Trophoblast cell (in vitro differentiated cells and primary cell): ENCODE measurements at regions not wholly inside any gene's neighbourhood (a gene's known extent, or its start where the extent isn't known, plus 50 kb on each side); places are given as distances from the start of the nearest gene placed in this dataset.
A peak's percentile ranks its signal among the peaks of the same experiment; 100 is the strongest.

Experiments used
- DNase-seq, 2 donors: peaks; one replicate each; pipeline ENCODE4 v3.0.0-alpha.2; 2016
- H2AFZ ChIP-seq: 2 replicates; pipeline ENCODE4 v1.6.1; 2013; ENCODE audit warnings: low read length, moderate library complexity, mild to moderate bottlenecking; ENCODE audit not compliant: insufficient read depth, poor library complexity
- H2AK5ac ChIP-seq: 2 replicates; pipeline ENCODE4 v1.6.1; 2013; ENCODE audit warnings: mild to moderate bottlenecking, low read length
- H2BK120ac ChIP-seq: 2 replicates; pipeline ENCODE4 v1.6.1; 2013; ENCODE audit warnings: low read length, mild to moderate bottlenecking, moderate library complexity; ENCODE audit not compliant: insufficient read depth, poor library complexity
- H2BK12ac ChIP-seq: 2 replicates; pipeline ENCODE4 v1.6.1; 2013; ENCODE audit warnings: mild to moderate bottlenecking, low read length, moderate library complexity
- H2BK5ac ChIP-seq: 2 replicates; pipeline ENCODE4 v1.6.1; 2013; ENCODE audit warnings: low read length, low read depth, moderate library complexity, mild to moderate bottlenecking; ENCODE audit not compliant: poor library complexity
- H3K14ac ChIP-seq: 2 replicates; pipeline ENCODE4 v1.6.1; 2013; ENCODE audit warnings: mild to moderate bottlenecking, low read length
- H3K18ac ChIP-seq: 2 replicates; pipeline ENCODE4 v1.6.1; 2013; ENCODE audit warnings: mild to moderate bottlenecking, low read length
- H3K23ac ChIP-seq: 2 replicates; pipeline ENCODE4 v1.6.1; 2013; ENCODE audit warnings: low read length
- H3K27ac ChIP-seq: 2 replicates; pipeline ENCODE4 v1.5.1; 2013; ENCODE audit warnings: low read depth, mild to moderate bottlenecking, inconsistent platforms, low read length, moderate library complexity
- H3K27me3 ChIP-seq: 2 replicates; pipeline ENCODE4 v1.6.1; 2013; ENCODE audit warnings: inconsistent platforms, mild to moderate bottlenecking, low read length, moderate library complexity; ENCODE audit not compliant: insufficient read depth
- H3K36me3 ChIP-seq, 2 experiments: 1 replicate in 1 of 2; 2 replicates in 1 of 2; pipeline ENCODE4 v1.6.1; 2013; ENCODE audit warnings: low read length in 2 of 2, mild to moderate bottlenecking in 2 of 2, moderate library complexity in 1 of 2; ENCODE audit not compliant: insufficient read depth in 2 of 2, control insufficient read depth in 1 of 2
- H3K4ac ChIP-seq: 2 replicates; pipeline ENCODE4 v1.6.1; 2013; ENCODE audit warnings: low read depth, mild to moderate bottlenecking, low read length, moderate library complexity
- H3K4me1 ChIP-seq, 2 experiments: 1 replicate in 1 of 2; 2 replicates in 1 of 2; pipeline ENCODE4 v1.6.1; 2013; ENCODE audit warnings: low read length in 2 of 2, mild to moderate bottlenecking in 2 of 2, moderate library complexity in 1 of 2; ENCODE audit not compliant: insufficient read depth in 2 of 2, control insufficient read depth in 1 of 2
- H3K4me2 ChIP-seq: 2 replicates; pipeline ENCODE4 v1.6.1; 2013; ENCODE audit warnings: inconsistent platforms, mild to moderate bottlenecking, low read length, moderate library complexity
- H3K4me3 ChIP-seq: 2 replicates; pipeline ENCODE4 v1.5.1; 2013; ENCODE audit warnings: mild to moderate bottlenecking, low read depth, low read length, inconsistent platforms
- H3K79me1 ChIP-seq: one replicate; pipeline ENCODE4 v1.6.1; 2013; ENCODE audit warnings: low read length
- H3K79me2 ChIP-seq: 2 replicates; pipeline ENCODE4 v1.6.1; 2013; ENCODE audit warnings: low read length, mild to moderate bottlenecking; ENCODE audit not compliant: control insufficient read depth, insufficient read depth, poor library complexity
- H3K9ac ChIP-seq: 2 replicates; pipeline ENCODE4 v1.6.1; 2013; ENCODE audit warnings: mild to moderate bottlenecking, low read length
- H3K9me3 ChIP-seq: 2 replicates; pipeline ENCODE4 v1.6.1; 2013; ENCODE audit warnings: low read depth, mild to moderate bottlenecking, control low read depth, inconsistent platforms, low read length; ENCODE audit not compliant: insufficient read depth
- H4K12ac ChIP-seq: 2 replicates; pipeline ENCODE4 v1.6.1; 2013; ENCODE audit warnings: low read depth, mild to moderate bottlenecking, low read length, moderate library complexity
- H4K8ac ChIP-seq: 2 replicates; pipeline ENCODE4 v1.6.1; 2013; ENCODE audit warnings: low read depth, mild to moderate bottlenecking, low read length, moderate library complexity
- H4K91ac ChIP-seq: one replicate; pipeline ENCODE4 v1.6.1; 2013; ENCODE audit warnings: low read depth, mild to moderate bottlenecking, low read length, moderate library complexity
- WGBS: extraction: QIAGEN DNeasy Blood & Tissue Kit; methylation state at CpG from one replicate; pipeline ENCODE4 v1.1.7; 2013; ENCODE audit warnings: missing lambda C conversion rate; ENCODE audit not compliant: insufficient read length, insufficient coverage; ENCODE audit errors: extremely low coverage; 5-methylcytosine and 5-hydroxymethylcytosine counted together

GRCh38 chr1:191320062-191320461, 838.2 kb upstream of the RGS18 start:
- H3K23ac ChIP-seq: no peak overlapping the region
- no CpG with 5 or more reads among the region's 2 CpGs for WGBS
- H2BK5ac ChIP-seq: no peak overlapping the region
- no peak overlapping the region for H3K27ac ChIP-seq
- no peaks in the 10 kb centered on the region for H3K27me3 ChIP-seq
- no peak overlapping the region for H4K8ac ChIP-seq
- no peaks in the 10 kb centered on the region for H3K79me2 ChIP-seq
- H2AFZ ChIP-seq: no peak overlapping the region
- H3K18ac ChIP-seq: no peak overlapping the region
- H2BK12ac ChIP-seq: no peak overlapping the region
- no peaks in the 10 kb centered on the region for H3K4me1 ChIP-seq
- DNase-seq: no peak
- no peak overlapping the region for H2AK5ac ChIP-seq
- H3K36me3 ChIP-seq: no peaks in the 10 kb centered on the region
- H3K9ac ChIP-seq: no peak overlapping the region
- no peak overlapping the region for H3K14ac ChIP-seq
- H2BK120ac ChIP-seq: no peak overlapping the region
- no peak overlapping the region for H4K12ac ChIP-seq
- no peaks in the 10 kb centered on the region for H3K9me3 ChIP-seq
- H4K91ac ChIP-seq: no peak overlapping the region
- no peak overlapping the region for H3K4ac ChIP-seq
- no peaks in the 10 kb centered on the region for H3K79me1 ChIP-seq
- no peak overlapping the region for H3K4me3 ChIP-seq
- no peak overlapping the region for H3K4me2 ChIP-seq

DNA sequence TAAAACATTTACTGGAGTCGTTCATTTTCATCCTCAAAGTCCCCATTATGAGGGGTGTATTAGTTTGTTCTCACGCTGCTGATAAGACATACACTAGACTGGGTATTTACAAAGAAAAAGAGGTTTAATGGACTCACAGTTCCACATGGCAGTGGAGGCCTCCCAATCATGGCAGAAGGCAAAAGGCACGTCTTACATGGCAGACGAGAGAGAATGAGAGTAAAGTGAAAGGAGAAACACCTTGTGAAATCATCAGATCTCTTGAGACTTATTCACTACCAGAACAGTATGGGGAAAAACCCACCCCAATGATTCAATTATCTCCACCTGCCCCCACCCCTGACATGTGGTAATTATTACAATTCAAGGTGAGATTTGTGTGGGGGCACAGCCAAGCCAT, 830.4 kb upstream of the RGS18 start:
- Histone ChIP-seq H4K91ac (no peak overlapping the region), H3K4me1 (no peaks in the 10 kb centered on the region), H2BK120ac (no peak overlapping the region), H2BK5ac (no peak overlapping the region), H3K79me1 (no peaks in the 10 kb centered on the region), H2AK5ac (no peak overlapping the region), H4K8ac (no peak overlapping the region), H3K4me2 (no peak overlapping the region), H3K9ac (no peak overlapping the region), H3K27ac (no peak overlapping the region), H4K12ac (no peak overlapping the region), H3K14ac (no peak overlapping the region), H3K79me2 (no peaks in the 10 kb centered on the region), H3K18ac (no peak overlapping the region), H3K36me3 (no peaks in the 10 kb centered on the region), H3K23ac (no peak overlapping the region), H2BK12ac (no peak overlapping the region), H3K27me3 (no peaks in the 10 kb centered on the region), H3K4me3 (no peak overlapping the region), H3K9me3 (no peaks in the 10 kb centered on the region), H2AFZ (no peak overlapping the region), H3K4ac (no peak overlapping the region)
- DNase-seq: no peak
- WGBS: no CpG with 5 or more reads among the region's 4 CpGs

DNA sequence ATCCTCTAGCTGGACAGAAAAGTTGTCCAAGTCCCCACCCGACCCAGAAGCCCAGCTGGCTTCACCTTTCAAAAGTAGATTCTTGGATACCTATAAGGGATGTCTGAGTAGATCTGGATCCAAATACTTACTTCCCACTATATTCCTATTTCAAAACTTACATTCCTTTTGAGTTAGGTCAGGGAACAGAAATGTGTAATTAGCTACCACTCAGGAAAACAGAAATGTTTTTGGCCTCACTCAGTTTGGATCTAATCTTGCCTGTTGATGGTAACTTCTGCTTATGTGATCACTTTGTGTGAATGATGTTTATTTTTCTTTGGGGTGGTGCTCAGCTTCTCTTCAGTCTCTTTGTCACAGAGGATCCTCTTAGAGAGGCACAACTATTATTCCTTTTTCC, 814.4 kb upstream of the RGS18 start:
- WGBS: no CpG with 5 or more reads among the region's 1 CpG

DNA sequence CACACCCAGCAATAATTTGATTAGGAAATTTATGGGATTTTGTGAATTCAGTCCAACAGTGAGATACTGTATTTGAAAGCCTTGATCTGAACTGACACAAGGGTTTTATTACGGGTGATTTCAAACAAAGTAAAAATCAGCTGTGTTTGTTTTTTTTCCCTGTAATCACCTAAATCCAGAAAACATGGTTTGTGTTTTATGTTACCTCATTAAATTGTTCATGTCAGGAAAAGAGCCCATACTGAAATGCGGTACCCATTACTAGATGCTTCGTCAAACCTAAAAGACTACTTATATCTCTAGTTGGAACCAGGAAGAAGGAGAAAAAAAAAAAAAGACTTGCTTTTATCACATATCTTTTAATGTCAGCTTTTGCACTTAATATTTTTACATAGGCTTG, 811.9 kb upstream of the RGS18 start:
- no peak for DNase-seq
- Histone ChIP-seq H2BK120ac (no peak overlapping the region), H3K9me3 (no peaks in the 10 kb centered on the region), H3K9ac (no peak overlapping the region), H3K23ac (no peak overlapping the region), H2BK5ac (no peak overlapping the region), H3K27ac (no peak overlapping the region), H2BK12ac (no peak overlapping the region), H2AK5ac (no peak overlapping the region), H4K91ac (no peak overlapping the region), H3K79me1 (no peaks in the 10 kb centered on the region), H3K4me3 (no peak overlapping the region), H4K8ac (no peak overlapping the region), H3K18ac (no peak overlapping the region), H4K12ac (no peak overlapping the region), H3K36me3 (no peaks in the 10 kb centered on the region), H3K4ac (no peak overlapping the region), H2AFZ (no peak overlapping the region), H3K14ac (no peak overlapping the region), H3K4me2 (no peak overlapping the region), H3K79me2 (no peaks in the 10 kb centered on the region), H3K27me3 (no peaks in the 10 kb centered on the region), H3K4me1 (peaks cover 0 to 2% of the 10 kb centered on the region in 2 experiments)
- WGBS: no CpG with 5 or more reads among the region's 3 CpGs

More for the DNA sequence above, 814.4 kb upstream of the RGS18 start:
- no peak overlapping the region for H2AK5ac ChIP-seq
- H3K23ac ChIP-seq: no peak overlapping the region
- H3K14ac ChIP-seq: no peak overlapping the region
- no peak overlapping the region for H3K4ac ChIP-seq
- H3K4me2 ChIP-seq: no peak overlapping the region
- H3K27ac ChIP-seq: no peak overlapping the region
- H3K79me2 ChIP-seq: no peaks in the 10 kb centered on the region
- H3K27me3 ChIP-seq: no peaks in the 10 kb centered on the region
- H3K36me3 ChIP-seq: no peaks in the 10 kb centered on the region
- no peak overlapping the region for H2BK5ac ChIP-seq
- no peaks in the 10 kb centered on the region for H3K9me3 ChIP-seq
- peak; percentile 28 to 79 for DNase-seq
- H3K79me1 ChIP-seq: no peaks in the 10 kb centered on the region
- H2AFZ ChIP-seq: no peak overlapping the region
- no peak overlapping the region for H4K8ac ChIP-seq
- H3K9ac ChIP-seq: no peak overlapping the region
- no peak overlapping the region for H3K4me3 ChIP-seq
- no peak overlapping the region for H4K91ac ChIP-seq
- no peak overlapping the region for H2BK12ac ChIP-seq
- peaks cover 0 to 2% of the 10 kb centered on the region in 2 experiments for H3K4me1 ChIP-seq
- no peak overlapping the region for H2BK120ac ChIP-seq
- no peak overlapping the region for H3K18ac ChIP-seq
- H4K12ac ChIP-seq: no peak overlapping the region
